HG02571 (cell line): ENCODE measurements at regions not wholly inside any gene's neighbourhood (a gene's known extent, or its start where the extent isn't known, plus 50 kb on each side); places are given as distances from the start of the nearest gene placed in this dataset.
"Not testable (repeated sequence)": the region's sequence is repeated elsewhere in the genome, so short reads cannot be mapped to it uniquely, and the experiment has no call there.

Experiments
- ATAC-seq: cut with Tn5 transposase; IDR thresholded peaks from one replicate; pipeline ENCODE4 v1.9.1; 2021; ENCODE audit warnings: mild to moderate bottlenecking, moderate library complexity; ENCODE audit not compliant: unreplicated experiment

DNA sequence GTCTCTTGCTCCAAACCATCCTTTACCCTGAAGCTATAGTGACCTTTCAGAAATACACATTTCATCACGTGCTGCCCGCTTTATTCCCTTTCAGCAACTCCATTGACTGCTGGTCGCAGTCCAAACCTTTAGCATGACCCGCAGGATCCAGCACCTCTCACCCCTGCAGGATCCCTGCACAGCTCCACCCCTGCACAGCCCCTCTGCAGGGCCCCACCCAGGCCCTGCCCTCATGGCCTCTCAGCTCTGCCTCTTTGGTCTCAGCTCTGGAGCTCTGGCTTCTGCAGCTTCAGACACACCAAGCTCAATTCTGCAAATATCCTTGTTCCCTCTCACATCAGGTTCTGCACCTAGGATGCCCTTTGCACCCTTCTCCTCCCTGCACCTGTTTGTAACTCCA lies 264.9 kb upstream of the C1orf174 start:
- no peak for ATAC-seq

DNA sequence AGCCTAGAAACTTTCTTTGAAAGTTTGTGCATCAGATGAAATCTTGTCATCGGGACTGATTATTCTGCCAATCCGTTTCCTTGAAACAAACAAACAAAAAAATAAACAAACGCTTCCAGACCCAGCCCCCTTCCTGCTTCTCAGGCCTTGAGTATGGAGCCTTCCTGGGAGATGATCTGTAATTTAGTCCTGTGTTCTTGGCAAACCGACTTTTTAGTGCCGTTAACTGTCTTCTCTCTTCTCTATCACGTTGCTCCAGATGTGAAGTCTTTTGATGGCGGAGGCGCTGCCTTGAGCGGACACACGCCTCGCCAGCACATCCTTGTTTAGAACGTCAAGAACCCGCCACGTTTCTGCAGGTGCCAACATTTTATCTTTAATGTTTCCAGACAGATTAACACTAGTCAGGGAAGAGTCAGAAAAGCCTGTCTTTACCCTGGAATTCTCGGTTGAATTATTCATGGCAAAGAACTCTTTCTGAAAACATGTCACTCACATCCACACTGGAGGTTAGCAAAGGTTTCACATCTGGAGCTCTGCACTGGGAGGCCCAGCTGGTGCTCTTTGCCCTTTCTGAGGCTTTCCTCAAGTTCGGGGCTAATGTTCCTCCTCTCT lies 265.7 kb upstream of the C1orf174 start:
- no peak for ATAC-seq

- no peak for ATAC-seq
These were observed 266.6 kb upstream of the C1orf174 start for GRCh38 chr1:4166713-4167112.

GRCh38 chr1:4169991-4170390 lies 269.9 kb upstream of the C1orf174 start:
- no peak for ATAC-seq

DNA sequence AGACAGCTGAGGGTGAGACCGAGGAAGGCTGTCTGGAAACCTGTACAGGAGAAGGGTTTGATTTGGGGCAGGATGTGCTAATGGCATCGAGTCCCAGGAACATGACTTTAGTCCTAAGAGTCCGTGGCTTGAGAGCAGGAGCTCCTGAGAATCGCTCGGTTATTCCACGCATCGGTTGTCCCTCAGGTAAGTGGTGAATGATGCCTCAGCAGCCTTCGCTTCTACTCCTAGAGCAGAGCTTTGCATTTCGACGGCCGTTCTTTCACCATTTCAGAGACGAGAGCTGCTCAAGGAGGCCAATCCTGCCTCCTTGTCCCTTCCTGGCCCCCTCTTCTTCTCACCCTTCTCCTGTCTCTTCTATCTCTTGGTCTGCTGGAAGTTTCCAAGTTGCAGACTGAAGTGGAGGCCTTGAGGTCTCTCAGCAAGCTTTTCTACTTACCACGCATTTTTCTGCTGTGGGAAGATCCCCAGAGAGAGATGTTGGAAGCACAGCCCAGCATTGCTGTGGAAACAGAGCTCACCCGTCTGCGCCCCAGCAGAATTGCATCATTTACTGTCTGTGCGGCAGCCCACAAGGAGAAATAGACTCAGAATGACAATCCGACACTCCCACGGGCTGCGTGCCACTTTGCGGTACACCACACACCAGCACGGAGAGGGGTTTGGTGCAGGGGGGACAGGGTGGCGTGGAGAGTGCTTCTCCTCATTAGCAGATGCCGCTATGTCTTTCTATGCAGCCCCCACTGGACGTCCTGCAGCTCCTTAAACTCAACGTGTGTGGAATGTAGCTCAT lies 270.7 kb upstream of the C1orf174 start:
- no peak for ATAC-seq

GRCh38 chr1:4171480-4172450 lies 271.7 kb upstream of the C1orf174 start:
- no peak for ATAC-seq

DNA sequence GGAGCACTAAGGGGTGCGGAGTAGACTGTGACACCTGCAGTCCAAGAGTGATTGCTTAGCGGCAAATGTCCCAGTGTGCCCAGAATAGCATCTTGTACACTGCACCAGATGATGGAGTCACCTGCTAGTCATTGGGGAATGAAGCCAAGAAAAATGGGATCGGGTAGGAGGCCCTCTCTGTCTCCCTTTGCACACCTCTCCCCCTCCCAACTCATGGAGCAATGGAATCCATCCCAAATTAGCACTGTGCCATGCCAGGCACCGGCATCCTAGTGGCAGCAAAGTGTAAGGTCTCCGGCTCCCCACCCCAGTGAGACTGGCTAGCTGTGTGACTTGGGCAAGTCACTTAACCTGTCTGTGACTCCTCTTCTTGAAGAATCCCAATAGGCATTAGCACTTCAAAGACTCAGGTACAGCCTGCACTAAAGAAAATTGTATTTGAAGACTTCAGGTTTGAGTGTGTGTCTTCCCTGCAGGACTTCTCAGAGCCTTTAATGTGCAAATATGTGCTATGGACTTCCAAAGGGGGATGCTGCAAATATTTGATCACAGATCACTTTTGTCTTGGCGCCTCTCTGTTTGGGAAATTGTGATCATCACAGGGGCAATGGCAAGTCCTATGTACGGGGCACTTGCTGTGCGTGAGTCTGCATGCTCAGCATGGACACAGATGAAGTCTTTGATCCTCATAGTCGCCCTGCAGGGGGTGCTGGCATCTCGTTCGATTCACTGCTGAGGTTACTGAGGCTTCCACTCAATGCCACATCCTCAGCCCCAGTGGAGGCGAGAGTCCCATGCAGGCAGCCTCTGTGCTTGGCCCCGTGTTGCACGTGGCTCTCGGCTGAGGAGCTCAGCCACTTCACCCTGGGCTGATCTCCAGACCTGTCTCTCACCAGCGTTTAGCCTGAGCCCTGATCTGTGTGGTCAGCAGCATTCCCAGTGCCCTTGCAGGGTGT lies 272.9 kb upstream of the C1orf174 start:
- ATAC-seq, result no peak

GRCh38 chr1:4173731-4174130 lies 273.7 kb upstream of the C1orf174 start:
- no peak for ATAC-seq

DNA sequence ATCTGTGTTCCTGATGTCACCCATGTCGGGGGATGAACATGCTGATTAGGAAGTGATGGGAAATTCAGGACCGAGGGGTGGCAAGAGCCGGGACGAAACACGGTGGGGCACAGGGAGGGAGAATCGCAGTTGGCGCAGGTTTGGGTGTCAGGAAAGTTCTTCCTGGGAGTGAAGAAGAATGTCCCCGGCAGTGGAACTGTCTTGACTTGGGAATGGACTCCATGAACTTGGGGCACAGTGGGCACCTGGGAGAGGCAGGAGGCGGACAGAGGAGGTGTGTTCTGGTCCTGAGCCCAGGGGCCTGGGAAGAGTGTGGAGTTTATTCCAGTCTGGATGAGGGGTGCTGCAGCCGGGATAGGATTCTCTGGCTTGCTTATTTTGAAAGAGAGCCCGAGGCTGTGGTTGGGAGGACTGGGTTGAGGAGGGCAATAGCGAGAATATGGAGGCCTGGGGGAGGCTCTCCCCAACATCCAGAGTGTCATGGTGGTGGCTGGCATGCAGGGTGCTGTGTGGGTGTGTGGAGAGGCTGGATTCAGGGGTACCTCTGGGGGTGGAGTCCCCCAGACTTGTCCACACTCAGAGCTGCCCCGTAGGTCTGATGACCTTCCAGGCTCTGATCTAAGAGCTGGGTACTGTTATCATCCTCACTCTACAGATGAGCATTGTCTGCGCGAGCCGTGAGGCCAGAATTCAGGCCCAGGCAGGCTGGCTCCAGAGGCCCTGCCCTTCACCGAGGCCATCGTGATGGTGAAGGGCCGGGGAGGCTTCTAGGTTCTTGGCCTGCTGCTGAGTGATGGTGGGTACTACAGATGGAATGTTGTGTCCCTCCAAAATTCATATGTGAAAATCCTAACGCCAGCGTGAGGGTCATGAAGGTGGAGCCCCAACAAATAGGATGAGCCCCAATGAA lies 274.5 kb upstream of the C1orf174 start:
- no peak for ATAC-seq

- no peak for ATAC-seq
These were observed 275.7 kb upstream of the C1orf174 start for GRCh38 chr1:4175566-4176405.

DNA sequence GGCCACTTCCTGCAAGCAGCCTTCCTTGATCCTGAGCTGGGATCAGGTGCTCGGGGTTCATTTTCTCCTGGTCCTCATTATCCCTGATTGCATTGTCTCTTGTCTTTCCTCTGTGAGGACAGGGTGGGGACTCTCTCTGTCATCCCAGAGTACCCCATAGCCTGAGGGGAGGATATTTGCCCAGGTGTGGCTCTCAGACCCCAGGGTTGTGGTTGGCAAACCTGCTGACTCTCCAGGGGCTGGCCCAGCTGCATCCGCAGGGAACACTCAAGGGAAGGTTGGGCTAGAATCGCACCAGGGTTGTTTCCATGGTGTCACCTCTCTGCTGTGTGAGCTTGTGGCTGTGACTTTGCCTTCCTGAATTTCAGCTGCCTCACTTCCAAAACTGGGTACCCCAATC lies 276.8 kb upstream of the C1orf174 start:
- no peak for ATAC-seq

DNA sequence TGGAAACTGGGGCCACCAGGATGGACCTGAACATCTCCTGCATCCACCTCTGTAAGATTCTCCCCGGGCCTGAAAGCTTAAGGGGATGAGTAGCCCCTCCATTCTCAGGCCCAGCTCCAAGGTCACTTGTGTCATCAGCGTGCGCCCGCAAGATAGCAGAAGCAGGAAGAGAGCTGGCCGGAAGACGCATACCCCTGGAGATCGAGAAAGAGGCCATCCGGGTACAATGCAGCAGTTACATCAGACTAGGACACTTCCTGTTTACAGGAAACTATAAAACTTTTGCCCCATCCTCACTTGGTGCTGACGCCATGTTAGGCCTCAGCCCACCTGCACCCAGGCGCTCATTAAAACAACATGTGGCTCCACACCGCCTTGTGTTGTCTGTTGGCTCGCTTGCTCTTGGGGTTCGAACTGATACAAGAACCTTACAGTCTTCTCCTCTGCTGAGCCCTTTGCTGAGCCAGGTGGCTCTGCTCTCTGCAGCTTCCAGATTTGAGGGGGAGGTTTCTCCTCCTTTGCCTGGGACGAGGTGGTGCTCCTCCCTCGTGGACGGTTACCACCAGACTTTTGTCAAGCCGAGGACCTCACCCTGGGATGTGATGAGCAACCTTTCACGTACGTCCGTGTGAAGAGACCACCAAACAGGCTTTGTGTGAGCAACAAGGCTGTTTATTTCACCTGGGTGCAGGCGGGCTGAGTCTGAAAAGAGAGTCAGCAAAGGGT lies 277.5 kb upstream of the C1orf174 start:
- ATAC-seq, result no peak

GRCh38 chr1:4178501-4179113 lies 278.5 kb upstream of the C1orf174 start:
- ATAC-seq, result no peak

DNA sequence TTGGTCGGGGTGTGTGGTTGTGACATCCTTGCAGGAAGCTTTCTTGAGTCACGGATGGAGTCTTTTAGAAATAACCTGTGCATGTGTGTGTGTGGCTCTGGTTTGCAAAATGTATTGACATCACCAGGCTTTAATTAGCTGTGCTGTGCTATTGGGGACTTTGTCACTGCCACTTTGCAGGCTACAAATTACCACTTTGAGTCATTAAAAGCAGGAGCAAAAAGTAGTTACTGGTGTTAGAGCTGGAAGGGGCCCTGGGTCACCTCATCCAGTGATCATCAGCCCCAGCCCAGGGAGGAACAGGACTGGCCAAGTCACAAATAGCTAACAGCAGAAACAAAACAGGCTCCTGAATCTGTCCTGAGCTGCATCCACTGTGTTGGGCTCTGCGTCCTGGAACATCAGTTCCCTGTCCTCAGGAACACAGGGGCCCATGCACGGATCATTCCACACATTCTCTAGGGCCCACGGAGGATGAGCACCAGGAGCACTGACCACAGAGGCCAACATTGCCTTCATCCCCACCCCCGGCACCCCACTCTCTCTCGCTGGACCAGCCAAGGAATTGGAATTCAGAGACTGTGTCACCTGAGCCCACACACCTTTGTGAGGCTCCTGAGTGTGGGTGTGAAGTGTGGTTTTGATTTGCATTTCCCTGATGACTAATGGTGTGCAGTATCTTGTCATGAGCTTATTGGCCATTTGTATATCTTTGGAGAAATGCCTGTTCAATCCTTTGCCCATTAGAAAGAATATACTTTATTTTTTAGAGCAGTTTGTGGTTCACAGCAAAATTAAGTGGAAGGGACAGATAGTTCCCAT lies 280.1 kb upstream of the C1orf174 start:
- no peak for ATAC-seq

- ATAC-seq, result not testable (repeated sequence)
These were observed 286.4 kb upstream of the C1orf174 start for GRCh38 chr1:4186486-4186885.

- ATAC-seq, result no peak
These were observed 303.4 kb upstream of the C1orf174 start for GRCh38 chr1:4203501-4203900.
